IMR-90 (cell line): ENCODE measurements at regions not wholly inside any gene's neighbourhood (a gene's known extent, or its start where the extent isn't known, plus 50 kb on each side); places are given as distances from the start of the nearest gene placed in this dataset.

ENCODE experiments used
- BHLHE40 ChIP-seq: fragments of 150-350 bp; IDR thresholded peaks from 2 replicates; pipeline ENCODE4 v1.6.1; 2016; ENCODE audit warnings: mild to moderate bottlenecking, low read depth, low read length
- CEBPB ChIP-seq: IDR thresholded peaks from 2 replicates; pipeline ENCODE4 v1.6.1; 2012; ENCODE audit warnings: low read depth, low read length, improper control_type of control experiment
- CHD1 ChIP-seq: IDR thresholded peaks from 2 replicates; pipeline ENCODE4 v1.6.1; 2012; ENCODE audit warnings: low read depth, low read length, improper control_type of control experiment
- FOS ChIP-seq: fragments of 150-350 bp; IDR thresholded peaks from 2 replicates; pipeline ENCODE4 v1.6.1; 2016; ENCODE audit warnings: low read depth, low read length
- MAFK ChIP-seq: IDR thresholded peaks from 2 replicates; pipeline ENCODE4 v1.6.1; 2012; ENCODE audit warnings: low read depth, low read length, improper control_type of control experiment
- MAZ ChIP-seq: IDR thresholded peaks from 2 replicates; pipeline ENCODE4 v1.6.1; 2012; ENCODE audit warnings: low read depth, mild to moderate bottlenecking, low read length, improper control_type of control experiment, moderate library complexity, borderline replicate concordance
- NFE2L2 ChIP-seq: fragments of 150-350 bp; IDR thresholded peaks from 2 replicates; pipeline ENCODE4 v1.6.1; 2016; ENCODE audit warnings: low read depth, mild to moderate bottlenecking, low read length
- POLR2A ChIP-seq: IDR thresholded peaks from 2 replicates; pipeline ENCODE4 v1.6.1; 2012; ENCODE audit warnings: mild to moderate bottlenecking, low read depth, low read length
- RAD21 ChIP-seq: IDR thresholded peaks from 2 replicates; pipeline ENCODE4 v1.6.1; 2012; ENCODE audit warnings: low read length, improper control_type of control experiment
- RFX5 ChIP-seq: IDR thresholded peaks from 2 replicates; pipeline ENCODE4 v1.8.0; 2012; ENCODE audit warnings: low read depth, mild to moderate bottlenecking, low read length, moderate library complexity
- SMC3 ChIP-seq: fragments of 150-350 bp; IDR thresholded peaks from 2 replicates; pipeline ENCODE4 v1.6.1; 2016; ENCODE audit warnings: low read depth, mild to moderate bottlenecking, antibody characterized with exemption, low read length, moderate library complexity
- TF ChIP-seq, protein P1 (sequence below): conservative IDR thresholded peaks from 2 replicates; pipeline ENCODE4 v1.5.1; 2012; ENCODE audit warnings: mild to moderate bottlenecking, low read depth, low read length, improper control_type of control experiment

DNA sequence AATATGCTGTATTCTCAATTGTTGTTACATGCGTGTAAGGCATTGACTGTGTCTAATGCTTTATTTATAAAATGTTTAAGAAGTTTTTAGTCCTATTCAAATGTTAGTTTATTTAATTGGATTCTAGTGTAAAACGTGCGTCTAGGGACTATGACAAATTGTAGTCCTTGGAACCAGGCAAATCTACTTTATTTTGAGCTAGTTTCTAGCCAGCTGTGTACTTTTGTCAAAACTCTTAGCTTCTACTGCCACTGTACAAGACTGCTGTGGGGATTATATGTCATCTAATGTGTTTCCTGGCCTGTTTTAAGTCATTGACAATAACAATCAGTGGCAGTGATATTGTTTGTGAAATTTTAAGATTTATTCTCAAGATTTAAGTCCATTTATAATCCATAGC lies 220.5 kb upstream of the SEMA3D start:
- TF ChIP-seq, protein P1, sequence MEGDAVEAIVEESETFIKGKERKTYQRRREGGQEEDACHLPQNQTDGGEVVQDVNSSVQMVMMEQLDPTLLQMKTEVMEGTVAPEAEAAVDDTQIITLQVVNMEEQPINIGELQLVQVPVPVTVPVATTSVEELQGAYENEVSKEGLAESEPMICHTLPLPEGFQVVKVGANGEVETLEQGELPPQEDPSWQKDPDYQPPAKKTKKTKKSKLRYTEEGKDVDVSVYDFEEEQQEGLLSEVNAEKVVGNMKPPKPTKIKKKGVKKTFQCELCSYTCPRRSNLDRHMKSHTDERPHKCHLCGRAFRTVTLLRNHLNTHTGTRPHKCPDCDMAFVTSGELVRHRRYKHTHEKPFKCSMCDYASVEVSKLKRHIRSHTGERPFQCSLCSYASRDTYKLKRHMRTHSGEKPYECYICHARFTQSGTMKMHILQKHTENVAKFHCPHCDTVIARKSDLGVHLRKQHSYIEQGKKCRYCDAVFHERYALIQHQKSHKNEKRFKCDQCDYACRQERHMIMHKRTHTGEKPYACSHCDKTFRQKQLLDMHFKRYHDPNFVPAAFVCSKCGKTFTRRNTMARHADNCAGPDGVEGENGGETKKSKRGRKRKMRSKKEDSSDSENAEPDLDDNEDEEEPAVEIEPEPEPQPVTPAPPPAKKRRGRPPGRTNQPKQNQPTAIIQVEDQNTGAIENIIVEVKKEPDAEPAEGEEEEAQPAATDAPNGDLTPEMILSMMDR = no peak
- TF ChIP-seq CHD1 (no peak), MAZ (no peak), RFX5 (no peak), MAFK (no peak), NFE2L2 (no peak), SMC3 (no peak), POLR2A (no peak), RAD21 (no peak), CEBPB (no peak), FOS (no peak), BHLHE40 (no peak)
